ENCODE measurements at regions not wholly inside any gene's neighbourhood (a gene's known extent, or its start where the extent isn't known, plus 50 kb on each side); places are given as distances from the start of the nearest gene placed in this dataset.
"Not testable (repeated sequence)": the region's sequence is repeated elsewhere in the genome, so short reads cannot be mapped to it uniquely, and the experiment has no call there.

DNA sequence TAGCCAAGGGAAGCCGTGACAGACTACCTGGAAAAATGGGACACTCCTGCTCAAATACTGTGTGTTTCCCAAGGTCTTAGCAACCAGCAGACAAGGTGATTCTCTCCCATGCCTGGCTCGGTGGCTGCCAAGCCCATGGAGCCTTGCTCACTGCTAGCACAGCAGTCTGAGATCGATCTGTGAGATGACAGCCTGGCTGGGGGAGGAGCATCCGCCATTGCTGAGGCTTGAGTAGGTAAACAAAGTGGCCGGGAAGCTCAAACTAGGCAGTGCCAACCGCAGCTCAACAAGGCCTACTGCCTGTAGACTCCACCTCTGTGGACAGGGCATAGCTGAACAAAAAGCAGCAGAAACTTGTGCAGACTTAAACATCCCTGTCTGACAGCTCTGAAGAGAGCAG lies 137.0 kb downstream of the USP46 start:
- H4K5ac ChIP-seq (ENCODE audit: insufficient read length, low read depth, low read length); H3K9ac ChIP-seq (replicated peaks in 1 of 4; ENCODE audit: extremely low read depth in 1 of 4, low read depth in 3 of 4, low read length in 3 of 4); H3K56ac ChIP-seq (replicated peaks; ENCODE audit: insufficient read length, low read depth, low read length); H3K4me1 ChIP-seq (replicated peaks in 1 of 4; ENCODE audit: control insufficient read depth in 3 of 4, insufficient read depth in 4 of 4, low read length in 3 of 4); H3K18ac ChIP-seq (ENCODE audit: extremely low read depth, low read length); H3K23ac ChIP-seq (ENCODE audit: insufficient read length); H3K27ac ChIP-seq (ENCODE audit: low read depth, low read length); H3K4me2 ChIP-seq (ENCODE audit: insufficient read depth in 1 of 2, low read depth in 2 of 2, low read length in 2 of 2); H3K79me2 ChIP-seq (ENCODE audit: control insufficient read depth in 1 of 2, insufficient read depth in 2 of 2, low read length in 2 of 2); H2BK120ac ChIP-seq (replicated peaks; ENCODE audit: low read depth, low read length); FAIRE-seq; H2AFZ ChIP-seq (ENCODE audit: low read length); H2BK15ac ChIP-seq (ENCODE audit: low read length); H4K91ac ChIP-seq (replicated peaks; ENCODE audit: insufficient read length, low read length); H2BK20ac ChIP-seq (ENCODE audit: low read length); H4K20me1 ChIP-seq (replicated peaks in 1 of 2; ENCODE audit: control insufficient read depth in 1 of 2, insufficient read depth in 2 of 2, low read length in 2 of 2); H3K27me3 ChIP-seq (replicated peaks in 1 of 4; ENCODE audit: control insufficient read depth in 3 of 4, extremely low read depth in 1 of 4, insufficient read depth in 3 of 4, low read length in 3 of 4); H3K36me3 ChIP-seq (ENCODE audit: control insufficient read depth in 2 of 4, insufficient read depth in 4 of 4, low read length in 3 of 4); H2BK5ac ChIP-seq (ENCODE audit: low read depth, low read length); POLR2A ChIA-PET (ENCODE audit: partially characterized antibody); H4K8ac ChIP-seq (ENCODE audit: extremely low read depth, insufficient read depth, low read length); H3K14ac ChIP-seq (ENCODE audit: insufficient read length); H3K23me2 ChIP-seq (ENCODE audit: low read depth, low read length); H2AK5ac ChIP-seq (ENCODE audit: low read depth, low read length); H3K9me3 ChIP-seq (ENCODE audit: insufficient read depth in 2 of 2, low read depth in 1 of 2, low read length in 1 of 2); DNase-seq (ENCODE audit: low read depth in 1 of 2, low spot score in 2 of 2); H3K4me3 ChIP-seq (ENCODE audit: extremely low read depth in 1 of 4, insufficient read depth in 2 of 4, low read depth in 3 of 4, low read length in 4 of 4); H2BK12ac ChIP-seq (ENCODE audit: low read depth, low read length); H3K79me1 ChIP-seq (ENCODE audit: low read depth, low read length); H3K4ac ChIP-seq (replicated peaks; ENCODE audit: insufficient read length, low read depth, low read length): not testable (repeated sequence)
- 89% methylated on average over 5 of the region's 6 CpGs; no CpG with 5 or more reads in 1 of the 2 experiments for WGBS, 2 experiments (ENCODE audit: extremely low coverage in 1 of 2, insufficient coverage in 1 of 2, insufficient read length in 1 of 2, insufficient replicate concordance in 2 of 2, low coverage in 1 of 2, low lambda C conversion rate in 2 of 2, missing lambda C conversion rate in 1 of 2)
- CTCF ChIA-PET (ENCODE audit: partially characterized antibody) = interaction anchor here (3.4 kb wide), 1 partner anchor 24 kb away, joined by 14 read pairs; no protein-coding TSS in a partner anchor

Measured in H1 (cell line).